KMS-11 (cell line): ENCODE measurements at regions not wholly inside any gene's neighbourhood (a gene's known extent, or its start where the extent isn't known, plus 50 kb on each side); places are given as distances from the start of the nearest gene placed in this dataset.

Source experiments
- H2AFZ ChIP-seq: fragments of 200-600 bp; sonication (generic); 2 replicates; pipeline ENCODE4 v1.6.1; 2016; ENCODE audit warnings: antibody characterized with exemption, mixed run types, low read depth
- H3K27ac ChIP-seq: fragments of 200-600 bp; sonication (generic); 2 replicates; pipeline ENCODE4 v1.6.1; 2016; ENCODE audit warnings: mild to moderate bottlenecking, mixed run types
- H3K27me3 ChIP-seq: fragments of 200-600 bp; sonication (generic); 2 replicates; pipeline ENCODE4 v1.6.1; 2017; ENCODE audit warnings: mild to moderate bottlenecking, low read depth, mixed run types, moderate library complexity; ENCODE audit not compliant: insufficient read depth
- H3K36me3 ChIP-seq: fragments of 200-600 bp; sonication (generic); 2 replicates; pipeline ENCODE4 v1.6.1; 2017; ENCODE audit warnings: mild to moderate bottlenecking, mixed run types; ENCODE audit not compliant: insufficient read depth
- H3K4me1 ChIP-seq: fragments of 200-600 bp; sonication (generic); 2 replicates; pipeline ENCODE4 v1.6.1; 2016; ENCODE audit warnings: mild to moderate bottlenecking, low read depth, mixed run types; ENCODE audit not compliant: poor library complexity, severe bottlenecking
- H3K4me2 ChIP-seq: fragments of 200-600 bp; sonication (generic); 2 replicates; pipeline ENCODE4 v1.7.0; 2016; ENCODE audit warnings: mild to moderate bottlenecking, mixed run types
- H3K4me3 ChIP-seq: fragments of 200-600 bp; sonication (generic); IDR thresholded peaks from 2 replicates; pipeline ENCODE4 v1.6.1; 2017; ENCODE audit warnings: low read depth, low read length, mixed read lengths; ENCODE audit not compliant: insufficient read depth
- H3K79me2 ChIP-seq: fragments of 200-600 bp; sonication (generic); 2 replicates; pipeline ENCODE4 v1.6.1; 2016; ENCODE audit warnings: low read depth, mixed run types; ENCODE audit not compliant: insufficient read depth
- H3K9ac ChIP-seq: fragments of 200-600 bp; sonication (generic); 2 replicates; pipeline ENCODE4 v1.6.1; 2016; ENCODE audit warnings: mild to moderate bottlenecking, mixed run types
- H4K20me1 ChIP-seq: fragments of 200-600 bp; sonication (generic); 2 replicates; pipeline ENCODE4 v1.6.1; 2016; ENCODE audit warnings: mild to moderate bottlenecking, mixed run types; ENCODE audit not compliant: insufficient read depth
- CTCF ChIP-seq: fragments of 200-600 bp; sonication (generic); conservative IDR thresholded peaks from 2 replicates; pipeline ENCODE4 v1.6.1; 2017; ENCODE audit warnings: low read depth, mild to moderate bottlenecking, antibody characterized with exemption, low read length, moderate library complexity, mixed read lengths

GRCh38 chr19:30969591-30969990, 379.6 kb downstream of the TSHZ3 start:
- no peak overlapping the region for H3K4me3 ChIP-seq
- H2AFZ ChIP-seq, result no peak overlapping the region
- no peaks in the 10 kb centered on the region for H3K27me3 ChIP-seq
- TF ChIP-seq CTCF, result no peak
- no peaks in the 10 kb centered on the region for H3K79me2 ChIP-seq
- no peaks in the 10 kb centered on the region for H3K36me3 ChIP-seq
- no peaks in the 10 kb centered on the region for H4K20me1 ChIP-seq
- no peak overlapping the region for H3K4me2 ChIP-seq
- no peaks in the 10 kb centered on the region for H3K4me1 ChIP-seq
- no peak overlapping the region for H3K27ac ChIP-seq
- no peak overlapping the region for H3K9ac ChIP-seq

- no peaks in the 10 kb centered on the region for H3K27me3 ChIP-seq
- no peak overlapping the region for H3K9ac ChIP-seq
- no peak overlapping the region for H3K4me2 ChIP-seq
- no peaks in the 10 kb centered on the region for H3K4me1 ChIP-seq
- H3K4me3 ChIP-seq, result no peak overlapping the region
- no peak for TF ChIP-seq CTCF
- H2AFZ ChIP-seq, result no peak overlapping the region
- H3K79me2 ChIP-seq, result no peaks in the 10 kb centered on the region
- H4K20me1 ChIP-seq, result no peaks in the 10 kb centered on the region
- H3K27ac ChIP-seq, result no peak overlapping the region
- H3K36me3 ChIP-seq, result no peaks in the 10 kb centered on the region
Measured at GRCh38 chr19:30968841-30969399, 380.3 kb downstream of the TSHZ3 start.

GRCh38 chr19:30968210-30968609, 381.0 kb downstream of the TSHZ3 start:
- TF ChIP-seq CTCF, result no peak
- Histone ChIP-seq H3K4me2 (no peak overlapping the region), H4K20me1 (no peaks in the 10 kb centered on the region), H3K27ac (no peak overlapping the region), H2AFZ (no peak overlapping the region), H3K4me3 (no peak overlapping the region), H3K27me3 (no peaks in the 10 kb centered on the region), H3K9ac (no peak overlapping the region), H3K4me1 (no peaks in the 10 kb centered on the region), H3K79me2 (no peaks in the 10 kb centered on the region), H3K36me3 (no peaks in the 10 kb centered on the region)

GRCh38 chr19:30966486-30966885, 382.8 kb downstream of the TSHZ3 start:
- no peaks in the 10 kb centered on the region for H4K20me1 ChIP-seq
- no peak overlapping the region for H3K4me3 ChIP-seq
- no peaks in the 10 kb centered on the region for H3K79me2 ChIP-seq
- H3K36me3 ChIP-seq, result no peaks in the 10 kb centered on the region
- no peak overlapping the region for H3K27ac ChIP-seq
- H2AFZ ChIP-seq, result no peak overlapping the region
- H3K9ac ChIP-seq, result no peak overlapping the region
- H3K4me1 ChIP-seq, result no peaks in the 10 kb centered on the region
- no peaks in the 10 kb centered on the region for H3K27me3 ChIP-seq
- TF ChIP-seq CTCF, result no peak
- H3K4me2 ChIP-seq, result no peak overlapping the region
